GM12878 (cell line): ENCODE measurements at regions not wholly inside any gene's neighbourhood (a gene's known extent, or its start where the extent isn't known, plus 50 kb on each side); places are given as distances from the start of the nearest gene placed in this dataset.

Experiments
- CBFB ChIP-seq: IDR thresholded peaks from 2 replicates; pipeline ENCODE4 v1.6.1; 2016; ENCODE audit warnings: antibody characterized with exemption, low read depth
- ESRRA ChIP-seq: IDR thresholded peaks from 2 replicates; pipeline ENCODE4 v1.6.1; 2012; ENCODE audit warnings: mild to moderate bottlenecking, low read length, improper control_type of control experiment
- ETV6 ChIP-seq, 2 experiments: fragments of 450-650 bp in 1 of 2; IDR thresholded peaks in 1 of 2; conservative IDR thresholded peaks in 1 of 2; 2 replicates each; pipeline ENCODE4 v1.6.1; 2014; ENCODE audit warnings: antibody characterized with exemption in 1 of 2, borderline replicate concordance in 1 of 2, low read depth in 1 of 2, mild to moderate bottlenecking in 1 of 2, moderate library complexity in 1 of 2
- FOXM1 ChIP-seq: IDR thresholded peaks from 2 replicates; pipeline ENCODE4 v1.6.1; 2012; ENCODE audit warnings: low read depth, mild to moderate bottlenecking, inconsistent platforms, low read length, moderate library complexity
- KAT2A ChIP-seq: conservative IDR thresholded peaks from 2 replicates; pipeline ENCODE4 v1.6.1; 2011; ENCODE audit warnings: low read depth, low read length; ENCODE audit not compliant: control insufficient read depth
- KLF5 ChIP-seq: fragments of 450-650 bp; IDR thresholded peaks from 2 replicates; pipeline ENCODE4 v1.6.1; 2014; ENCODE audit warnings: mild to moderate bottlenecking; ENCODE audit not compliant: partially characterized antibody
- MTA2 ChIP-seq: fragments of 450-650 bp; IDR thresholded peaks from 2 replicates; pipeline ENCODE4 v1.6.1; 2016; ENCODE audit warnings: low read depth, mild to moderate bottlenecking, moderate library complexity
- PML ChIP-seq: IDR thresholded peaks from 2 replicates; pipeline ENCODE4 v1.6.1; 2012; ENCODE audit warnings: low read length, inconsistent platforms
- SMAD5 ChIP-seq: IDR thresholded peaks from 2 replicates; pipeline ENCODE4 v1.6.1; 2016; ENCODE audit warnings: antibody characterized with exemption, low read depth
- ZNF384 ChIP-seq: IDR thresholded peaks from 2 replicates; pipeline ENCODE4 v1.6.1; 2012; ENCODE audit warnings: low read depth, mild to moderate bottlenecking, low read length, improper control_type of control experiment, borderline replicate concordance
- ZNF622 ChIP-seq: fragments of 450-650 bp; IDR thresholded peaks from 2 replicates; pipeline ENCODE4 v1.6.1; 2017; ENCODE audit warnings: mild to moderate bottlenecking, inconsistent platforms
- TF ChIP-seq, protein P1 (sequence below): fragments of 450-650 bp; IDR thresholded peaks from 2 replicates; pipeline ENCODE4 v1.6.1; 2017; ENCODE audit warnings: low read depth, mild to moderate bottlenecking, moderate library complexity
- TF ChIP-seq, protein P2 (sequence below): fragments of 450-650 bp; conservative IDR thresholded peaks from 2 replicates; pipeline ENCODE4 v1.6.1; 2017; ENCODE audit warnings: mild to moderate bottlenecking, moderate library complexity
- TF ChIP-seq, protein P3 (sequence below): fragments of 450-650 bp; formaldehyde crosslinking; IDR thresholded peaks from 2 replicates; pipeline ENCODE4 v1.4.0; 2020; ENCODE audit warnings: mild to moderate bottlenecking, moderate library complexity

DNA sequence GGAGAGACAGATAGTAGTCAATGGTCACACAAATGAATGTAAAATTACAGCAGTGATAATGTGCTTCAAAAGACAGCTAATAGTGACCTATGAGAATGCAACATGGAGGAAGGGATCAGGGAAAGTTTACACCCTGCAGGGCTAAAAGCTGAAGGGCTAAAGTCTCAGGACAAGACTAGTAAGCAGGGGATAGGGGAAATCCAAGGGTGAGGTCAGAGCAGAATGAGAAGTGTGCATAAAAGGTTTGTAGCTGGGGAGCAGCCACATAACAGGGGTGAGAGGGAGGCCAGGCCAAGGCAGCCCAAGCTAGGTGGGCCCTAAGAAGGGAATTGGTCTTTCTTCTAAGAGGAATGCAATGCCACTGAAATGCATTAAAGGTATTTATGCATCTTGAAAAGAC lies 746.3 kb downstream of the SATB2 start (continued):
- TF ChIP-seq, protein P1, sequence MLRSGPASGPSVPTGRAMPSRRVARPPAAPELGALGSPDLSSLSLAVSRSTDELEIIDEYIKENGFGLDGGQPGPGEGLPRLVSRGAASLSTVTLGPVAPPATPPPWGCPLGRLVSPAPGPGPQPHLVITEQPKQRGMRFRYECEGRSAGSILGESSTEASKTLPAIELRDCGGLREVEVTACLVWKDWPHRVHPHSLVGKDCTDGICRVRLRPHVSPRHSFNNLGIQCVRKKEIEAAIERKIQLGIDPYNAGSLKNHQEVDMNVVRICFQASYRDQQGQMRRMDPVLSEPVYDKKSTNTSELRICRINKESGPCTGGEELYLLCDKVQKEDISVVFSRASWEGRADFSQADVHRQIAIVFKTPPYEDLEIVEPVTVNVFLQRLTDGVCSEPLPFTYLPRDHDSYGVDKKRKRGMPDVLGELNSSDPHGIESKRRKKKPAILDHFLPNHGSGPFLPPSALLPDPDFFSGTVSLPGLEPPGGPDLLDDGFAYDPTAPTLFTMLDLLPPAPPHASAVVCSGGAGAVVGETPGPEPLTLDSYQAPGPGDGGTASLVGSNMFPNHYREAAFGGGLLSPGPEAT = peak; percentile 50; the same call in 1 of the 2 replicates
- TF ChIP-seq SMAD5 (no peak), CBFB (no peak), KAT2A (no peak), KLF5 (no peak), MTA2 (peak; percentile 19; the same call in 1 of the 2 replicates), ESRRA (no peak), PML (no peak), ZNF622 (no peak), ETV6 (conservative IDR thresholded peaks at IDR 0.05 in 1 of 2, IDR thresholded peaks at IDR 0.05 in 1 of 2; ENCODE audit: borderline replicate concordance in 1 of 2, low read depth in 1 of 2) (no peak), ZNF384 (no peak), FOXM1 (no peak)
- TF ChIP-seq, protein P2, sequence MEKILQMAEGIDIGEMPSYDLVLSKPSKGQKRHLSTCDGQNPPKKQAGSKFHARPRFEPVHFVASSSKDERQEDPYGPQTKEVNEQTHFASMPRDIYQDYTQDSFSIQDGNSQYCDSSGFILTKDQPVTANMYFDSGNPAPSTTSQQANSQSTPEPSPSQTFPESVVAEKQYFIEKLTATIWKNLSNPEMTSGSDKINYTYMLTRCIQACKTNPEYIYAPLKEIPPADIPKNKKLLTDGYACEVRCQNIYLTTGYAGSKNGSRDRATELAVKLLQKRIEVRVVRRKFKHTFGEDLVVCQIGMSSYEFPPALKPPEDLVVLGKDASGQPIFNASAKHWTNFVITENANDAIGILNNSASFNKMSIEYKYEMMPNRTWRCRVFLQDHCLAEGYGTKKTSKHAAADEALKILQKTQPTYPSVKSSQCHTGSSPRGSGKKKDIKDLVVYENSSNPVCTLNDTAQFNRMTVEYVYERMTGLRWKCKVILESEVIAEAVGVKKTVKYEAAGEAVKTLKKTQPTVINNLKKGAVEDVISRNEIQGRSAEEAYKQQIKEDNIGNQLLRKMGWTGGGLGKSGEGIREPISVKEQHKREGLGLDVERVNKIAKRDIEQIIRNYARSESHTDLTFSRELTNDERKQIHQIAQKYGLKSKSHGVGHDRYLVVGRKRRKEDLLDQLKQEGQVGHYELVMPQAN = no peak
- TF ChIP-seq, protein P3, sequence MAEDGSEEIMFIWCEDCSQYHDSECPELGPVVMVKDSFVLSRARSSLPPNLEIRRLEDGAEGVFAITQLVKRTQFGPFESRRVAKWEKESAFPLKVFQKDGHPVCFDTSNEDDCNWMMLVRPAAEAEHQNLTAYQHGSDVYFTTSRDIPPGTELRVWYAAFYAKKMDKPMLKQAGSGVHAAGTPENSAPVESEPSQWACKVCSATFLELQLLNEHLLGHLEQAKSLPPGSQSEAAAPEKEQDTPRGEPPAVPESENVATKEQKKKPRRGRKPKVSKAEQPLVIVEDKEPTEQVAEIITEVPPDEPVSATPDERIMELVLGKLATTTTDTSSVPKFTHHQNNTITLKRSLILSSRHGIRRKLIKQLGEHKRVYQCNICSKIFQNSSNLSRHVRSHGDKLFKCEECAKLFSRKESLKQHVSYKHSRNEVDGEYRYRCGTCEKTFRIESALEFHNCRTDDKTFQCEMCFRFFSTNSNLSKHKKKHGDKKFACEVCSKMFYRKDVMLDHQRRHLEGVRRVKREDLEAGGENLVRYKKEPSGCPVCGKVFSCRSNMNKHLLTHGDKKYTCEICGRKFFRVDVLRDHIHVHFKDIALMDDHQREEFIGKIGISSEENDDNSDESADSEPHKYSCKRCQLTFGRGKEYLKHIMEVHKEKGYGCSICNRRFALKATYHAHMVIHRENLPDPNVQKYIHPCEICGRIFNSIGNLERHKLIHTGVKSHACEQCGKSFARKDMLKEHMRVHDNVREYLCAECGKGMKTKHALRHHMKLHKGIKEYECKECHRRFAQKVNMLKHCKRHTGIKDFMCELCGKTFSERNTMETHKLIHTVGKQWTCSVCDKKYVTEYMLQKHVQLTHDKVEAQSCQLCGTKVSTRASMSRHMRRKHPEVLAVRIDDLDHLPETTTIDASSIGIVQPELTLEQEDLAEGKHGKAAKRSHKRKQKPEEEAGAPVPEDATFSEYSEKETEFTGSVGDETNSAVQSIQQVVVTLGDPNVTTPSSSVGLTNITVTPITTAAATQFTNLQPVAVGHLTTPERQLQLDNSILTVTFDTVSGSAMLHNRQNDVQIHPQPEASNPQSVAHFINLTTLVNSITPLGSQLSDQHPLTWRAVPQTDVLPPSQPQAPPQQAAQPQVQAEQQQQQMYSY (CRISPR knock-in tag) = no peak
